GM12873 (cell line): ENCODE measurements at regions not wholly inside any gene's neighbourhood (a gene's known extent, or its start where the extent isn't known, plus 50 kb on each side); places are given as distances from the start of the nearest gene placed in this dataset.

ENCODE experiments used
- TF ChIP-seq, protein P1 (sequence below): IDR thresholded peaks from 2 replicates; pipeline ENCODE4 v1.5.1; 2012; ENCODE audit warnings: low read depth, mild to moderate bottlenecking, moderate library complexity, low read length, control low read depth; ENCODE audit not compliant: insufficient read depth; ENCODE audit errors: missing control alignments

DNA sequence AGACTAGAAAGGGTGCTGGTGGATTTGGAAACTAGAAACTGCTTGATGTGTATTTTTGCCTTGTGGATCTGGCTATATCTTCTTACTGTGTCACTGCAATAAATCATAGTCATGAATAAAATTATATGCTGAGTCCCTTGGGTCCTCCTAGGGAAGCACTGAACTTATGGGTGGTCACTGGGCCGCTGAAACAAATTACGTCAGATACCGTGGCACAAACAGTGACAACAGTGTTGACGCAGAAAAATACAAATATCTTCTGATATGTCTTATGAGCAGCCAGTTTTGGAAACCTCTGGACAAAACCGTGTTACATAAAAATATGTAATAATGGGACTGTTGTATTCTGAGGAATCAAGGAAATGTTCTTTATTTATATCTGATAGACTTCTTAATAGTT is 260.1 kb upstream of the SORCS1 start:
- TF ChIP-seq, protein P1, sequence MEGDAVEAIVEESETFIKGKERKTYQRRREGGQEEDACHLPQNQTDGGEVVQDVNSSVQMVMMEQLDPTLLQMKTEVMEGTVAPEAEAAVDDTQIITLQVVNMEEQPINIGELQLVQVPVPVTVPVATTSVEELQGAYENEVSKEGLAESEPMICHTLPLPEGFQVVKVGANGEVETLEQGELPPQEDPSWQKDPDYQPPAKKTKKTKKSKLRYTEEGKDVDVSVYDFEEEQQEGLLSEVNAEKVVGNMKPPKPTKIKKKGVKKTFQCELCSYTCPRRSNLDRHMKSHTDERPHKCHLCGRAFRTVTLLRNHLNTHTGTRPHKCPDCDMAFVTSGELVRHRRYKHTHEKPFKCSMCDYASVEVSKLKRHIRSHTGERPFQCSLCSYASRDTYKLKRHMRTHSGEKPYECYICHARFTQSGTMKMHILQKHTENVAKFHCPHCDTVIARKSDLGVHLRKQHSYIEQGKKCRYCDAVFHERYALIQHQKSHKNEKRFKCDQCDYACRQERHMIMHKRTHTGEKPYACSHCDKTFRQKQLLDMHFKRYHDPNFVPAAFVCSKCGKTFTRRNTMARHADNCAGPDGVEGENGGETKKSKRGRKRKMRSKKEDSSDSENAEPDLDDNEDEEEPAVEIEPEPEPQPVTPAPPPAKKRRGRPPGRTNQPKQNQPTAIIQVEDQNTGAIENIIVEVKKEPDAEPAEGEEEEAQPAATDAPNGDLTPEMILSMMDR = no peak

DNA sequence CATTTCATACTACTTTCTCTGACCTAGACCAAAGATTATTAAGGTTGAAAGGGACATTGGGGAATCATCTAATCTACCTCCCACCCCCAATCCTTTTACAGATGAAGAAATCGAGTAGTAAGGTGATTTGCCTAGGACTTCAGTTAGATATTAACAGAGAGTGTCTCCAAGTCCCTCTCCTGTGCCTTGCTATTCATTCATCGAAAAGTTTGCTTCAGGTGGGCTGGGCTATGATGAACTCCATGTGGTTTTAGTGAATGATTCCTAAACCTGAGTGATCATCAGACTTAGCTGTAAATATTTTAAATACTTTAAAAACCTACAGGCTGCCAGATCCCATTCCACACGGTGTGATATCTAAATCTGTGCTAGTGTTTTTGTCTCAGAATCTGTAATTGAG is 259.4 kb upstream of the SORCS1 start:
- TF ChIP-seq, protein P1 = no peak

DNA sequence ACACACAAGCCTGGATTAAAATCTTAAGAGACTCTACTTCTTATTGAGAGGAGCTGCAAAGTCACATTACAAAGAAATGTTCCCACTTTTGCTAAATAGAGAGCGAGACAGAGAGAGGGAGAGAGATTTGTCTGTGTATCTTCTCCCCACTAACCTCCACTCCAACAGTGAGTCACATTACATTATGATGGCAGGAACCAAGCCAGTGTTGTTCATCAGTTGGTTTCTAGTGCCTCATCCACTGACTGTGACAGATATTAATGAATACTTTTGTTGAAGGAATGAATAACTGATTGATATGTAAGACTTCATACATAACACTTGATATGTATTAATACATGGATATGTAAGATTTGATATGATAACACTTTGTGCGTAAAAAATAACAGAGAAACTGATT is 258.2 kb upstream of the SORCS1 start:
- TF ChIP-seq, protein P1 = no peak

DNA sequence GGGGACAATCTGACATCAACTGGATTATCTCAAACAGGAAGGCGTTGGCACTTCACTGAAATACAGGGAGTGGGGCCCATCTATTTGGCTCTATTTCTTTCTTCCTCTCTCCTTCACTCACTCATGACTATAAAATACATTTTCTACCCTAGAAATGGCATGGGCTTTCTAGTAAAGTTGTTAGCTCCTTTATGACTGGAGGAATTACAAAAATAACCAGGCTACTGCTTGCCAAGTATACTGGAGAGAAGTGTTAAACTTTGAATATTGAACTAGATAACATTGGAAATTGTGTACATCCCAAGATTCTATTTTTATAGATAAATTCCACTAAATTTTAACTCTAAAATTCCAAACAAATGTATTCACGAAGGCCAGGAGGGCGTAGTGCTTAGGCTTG is 255.7 kb upstream of the SORCS1 start:
- TF ChIP-seq, protein P1 = no peak

DNA sequence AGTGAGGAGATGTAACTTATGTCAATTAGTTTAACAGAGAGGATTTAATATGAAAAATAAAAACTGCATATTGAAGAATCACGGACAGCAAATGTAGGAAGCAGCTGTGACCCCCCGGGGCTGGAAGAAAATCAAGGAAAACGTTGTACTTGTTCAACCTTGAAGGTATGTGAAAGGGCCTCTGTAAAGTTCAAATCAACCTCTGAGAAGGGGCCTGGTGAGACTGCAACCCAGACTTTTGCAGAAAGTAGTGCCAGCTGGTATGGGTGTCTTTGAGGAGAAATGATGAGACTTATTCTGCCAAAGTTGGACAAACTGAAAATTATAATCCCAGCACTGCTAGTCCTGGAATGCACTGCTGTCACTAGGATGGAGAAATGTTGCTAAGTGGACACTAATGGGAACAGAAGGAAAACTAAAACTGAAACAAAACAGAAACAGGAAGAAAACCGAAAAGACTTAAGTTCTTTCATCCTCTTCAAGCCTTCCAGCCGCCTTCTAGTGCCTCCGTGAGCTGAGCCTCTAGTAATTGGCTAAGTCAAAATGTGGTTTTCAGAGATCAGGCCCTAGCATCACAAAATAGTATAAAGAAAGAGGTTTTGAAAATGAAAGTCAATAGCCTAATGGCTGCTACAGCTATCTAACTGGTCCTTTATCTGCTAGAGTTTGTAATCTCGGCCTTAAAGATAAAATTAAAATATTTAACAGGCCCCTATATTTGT is 253.7 kb upstream of the SORCS1 start:
- TF ChIP-seq, protein P1 = no peak

DNA sequence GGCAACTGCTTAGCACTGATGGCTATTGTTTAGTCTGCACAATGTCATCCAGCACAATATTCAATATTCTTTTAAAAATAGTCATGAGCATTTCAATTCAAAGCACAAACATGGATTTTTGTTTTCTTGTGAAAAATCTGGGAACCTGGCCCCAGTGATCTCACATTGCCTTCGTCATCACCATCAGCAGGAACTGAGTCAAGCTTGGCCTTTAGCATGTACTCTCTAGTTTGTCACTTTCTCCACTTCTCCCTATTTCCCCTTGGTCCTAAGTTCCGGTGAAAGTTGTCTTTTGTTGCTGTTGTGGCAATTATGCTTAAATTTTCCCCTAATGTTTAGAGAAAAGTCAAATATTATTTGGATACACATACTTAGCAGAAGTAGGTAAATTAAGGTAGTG is 252.9 kb upstream of the SORCS1 start:
- TF ChIP-seq, protein P1 = no peak

DNA sequence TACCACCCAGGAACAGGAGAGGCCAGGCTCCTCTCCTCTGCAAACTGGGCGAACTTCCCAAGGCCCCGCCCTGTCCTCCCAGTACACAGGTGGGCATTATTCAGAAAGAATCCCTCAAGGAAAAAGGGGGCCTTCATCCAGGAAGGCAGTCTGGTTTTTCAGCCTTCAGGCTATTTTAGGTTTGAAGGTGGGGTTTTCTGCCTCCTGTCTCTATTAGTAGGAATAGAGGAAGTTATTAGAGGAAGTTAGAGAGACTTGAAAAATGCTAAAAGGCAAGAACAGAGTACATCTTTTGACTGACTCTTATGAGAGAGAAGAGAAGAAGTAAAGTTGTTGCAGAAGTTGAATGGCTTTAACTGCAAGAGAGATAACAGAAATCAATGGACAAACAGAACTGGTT is 250.9 kb upstream of the SORCS1 start:
- TF ChIP-seq, protein P1 = no peak

DNA sequence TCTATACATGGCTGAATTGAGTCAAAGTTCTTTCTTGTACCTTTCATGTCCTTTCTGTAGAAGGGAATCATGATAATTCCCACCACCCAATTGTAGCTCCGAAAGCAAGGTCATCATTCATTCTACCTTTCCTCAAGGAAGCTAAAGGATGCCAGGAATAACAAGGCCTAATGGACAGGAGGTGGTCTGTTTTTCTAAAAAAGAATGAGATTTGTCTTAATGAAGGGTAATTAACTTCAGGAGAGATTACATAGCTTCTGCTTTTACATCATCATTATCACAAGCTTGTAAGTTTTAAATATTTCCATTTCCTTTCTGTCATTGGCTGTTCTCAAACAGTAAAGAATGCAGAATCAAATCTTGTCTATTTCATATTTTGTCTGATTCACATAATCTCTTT is 249.5 kb upstream of the SORCS1 start:
- TF ChIP-seq, protein P1 = no peak
